ENCODE measurements at regions not wholly inside any gene's neighbourhood (a gene's known extent, or its start where the extent isn't known, plus 50 kb on each side); places are given as distances from the start of the nearest gene placed in this dataset.

GRCh38 chr4:17164666-17165065, 266.2 kb upstream of the LDB2 start:
- no peak overlapping the region for H3K4me3 ChIP-seq

GRCh38 chr4:17163156-17163771, 264.8 kb upstream of the LDB2 start:
- no peaks in the 10 kb centered on the region for H3K4me1 ChIP-seq
- no peak for ATAC-seq
- H3K27ac ChIP-seq: no peak overlapping the region
- intact Hi-C loops (cut with DNase I): no loop called here
- no peaks in the 10 kb centered on the region for H3K36me3 ChIP-seq
- no peaks in the 10 kb centered on the region for H3K27me3 ChIP-seq
- peaks cover 0 to 12% of the 10 kb centered on the region in 2 donors for H3K9me3 ChIP-seq
- TF ChIP-seq CTCF (IDR thresholded peaks at IDR 0.05): no peak
- DNase-seq: no peak
- no peak overlapping the region for H3K4me3 ChIP-seq

More at GRCh38 chr4:17164666-17165065, 266.2 kb upstream of the LDB2 start:
- no peak for TF ChIP-seq CTCF (IDR thresholded peaks at IDR 0.05)
- ATAC-seq: no peak
- H3K36me3 ChIP-seq: no peaks in the 10 kb centered on the region
- intact Hi-C loops (cut with DNase I): no loop called here
- peaks cover 0 to 12% of the 10 kb centered on the region in 2 donors for H3K9me3 ChIP-seq
- H3K27ac ChIP-seq: no peak overlapping the region
- H3K27me3 ChIP-seq: no peaks in the 10 kb centered on the region
- H3K4me1 ChIP-seq: no peaks in the 10 kb centered on the region
- DNase-seq: no peak

- no peaks in the 10 kb centered on the region for H3K4me1 ChIP-seq
- no peak for TF ChIP-seq CTCF (IDR thresholded peaks at IDR 0.05)
- no peak for DNase-seq
- no peaks in the 10 kb centered on the region for H3K36me3 ChIP-seq
- no peaks in the 10 kb centered on the region for H3K27me3 ChIP-seq
- intact Hi-C loops (cut with DNase I): no loop called here
- H3K27ac ChIP-seq: no peak overlapping the region
- ATAC-seq: no peak
- peaks cover 0 to 8% of the 10 kb centered on the region in 2 donors for H3K9me3 ChIP-seq
- H3K4me3 ChIP-seq: no peak overlapping the region
Measured at GRCh38 chr4:17157304-17157703, 258.9 kb upstream of the LDB2 start.

GRCh38 chr4:17155486-17155885, 257.0 kb upstream of the LDB2 start:
- intact Hi-C loops (cut with DNase I): no loop called here
- DNase-seq (no peak), ATAC-seq (no peak)

GRCh38 chr4:17153572-17153971, 255.1 kb upstream of the LDB2 start:
- no peak for DNase-seq
- no peak for TF ChIP-seq CTCF (IDR thresholded peaks at IDR 0.05)
- Histone ChIP-seq H3K27me3 (no peaks in the 10 kb centered on the region), H3K4me3 (no peak overlapping the region), H3K27ac (no peak overlapping the region), H3K4me1 (no peaks in the 10 kb centered on the region), H3K36me3 (no peaks in the 10 kb centered on the region), H3K9me3 (peaks cover 0 to 2% of the 10 kb centered on the region in 2 donors)
- intact Hi-C loops (cut with DNase I): no loop called here
- ATAC-seq: no peak

More at GRCh38 chr4:17155486-17155885, 257.0 kb upstream of the LDB2 start:
- Histone ChIP-seq H3K9me3 (no peaks in the 10 kb centered on the region), H3K27ac (no peak overlapping the region), H3K4me1 (no peaks in the 10 kb centered on the region), H3K27me3 (no peaks in the 10 kb centered on the region), H3K36me3 (no peaks in the 10 kb centered on the region), H3K4me3 (no peak overlapping the region)
- no peak for TF ChIP-seq CTCF (IDR thresholded peaks at IDR 0.05)
